Ovary (tissue), 7 donors: ENCODE measurements at regions not wholly inside any gene's neighbourhood (a gene's known extent, or its start where the extent isn't known, plus 50 kb on each side); places are given as distances from the start of the nearest gene placed in this dataset.

ENCODE experiments used
- DNase-seq, 5 donors: peaks; one replicate each; pipeline ENCODE4 v3.0.0-alpha.2; 2019 to 2020
- H3K27ac ChIP-seq, 2 donors: fragments of 200-600 bp; one replicate each; pipeline versions ENCODE4 v1.5.1 to v1.8.0; 2019 to 2022
- H3K27me3 ChIP-seq: fragments of 200-600 bp; one replicate; pipeline ENCODE4 v1.8.0; 2022
- H3K36me3 ChIP-seq: fragments of 200-600 bp; sonication (generic); one replicate; pipeline ENCODE4 v1.5.1; 2019
- H3K4me1 ChIP-seq: one replicate; pipeline ENCODE4 v1.8.1; 2013; ENCODE audit warnings: mild to moderate bottlenecking, moderate library complexity; ENCODE audit not compliant: insufficient read depth
- H3K4me3 ChIP-seq: fragments of 200-600 bp; sonication (generic); one replicate; pipeline ENCODE4 v1.5.1; 2017
- H3K9me3 ChIP-seq, 2 donors: fragments of 200-600 bp in 1 of 2; sonication (generic) in 1 of 2; one replicate each; pipeline versions ENCODE4 v1.5.1 to v1.8.1; 2013 to 2019; ENCODE audit warnings: mild to moderate bottlenecking in 1 of 2, moderate library complexity in 1 of 2
- EP300 ChIP-seq: sonication (generic); formaldehyde crosslinking; IDR thresholded peaks from one replicate; pipeline ENCODE4 v1.6.1; 2017; ENCODE audit warnings: antibody characterized with exemption
- POLR2A ChIP-seq: fragments of 450-650 bp; IDR thresholded peaks from one replicate; pipeline ENCODE4 v1.6.1; 2017; ENCODE audit warnings: antibody characterized with exemption, mild to moderate bottlenecking, moderate library complexity
- WGBS, 3 donors: extraction: QIAGEN DNeasy Blood & Tissue Kit in 1 of 3; methylation state at CpG; one replicate each; pipeline versions ENCODE4 v1.1.5 to v1.1.7; 2013 to 2017; 5-methylcytosine and 5-hydroxymethylcytosine counted together
- intact Hi-C, 4 donors: fragments of 100-400 bp; cut with DNase I; formaldehyde crosslinking; loops; one replicate each; pipeline versions ENCODE4 v1.11.0 to v1.15.1; 2022 to 2023
- TF ChIP-seq, protein P1 (sequence below), 3 donors: fragments of 450-650 bp in 2 of 3; fragments of 200-600 bp in 1 of 3; IDR thresholded peaks; one replicate each; pipeline versions ENCODE4 v1.5.1 to v1.8.0; 2016 to 2022; ENCODE audit warnings: antibody characterized with exemption in 3 of 3, mild to moderate bottlenecking in 1 of 3
- donor health status: DM: no; HTN: no; CAD: no; lungs with moderate emphysema.
- donor health status: DM: no; HTN: no; CAD: no.
- donor health status: Bipolar disorder and iron deficiency.
- donor health status: DM: no; HTN: no; CAD: no.
- donor health status: DM: yes; HTN: yes; CAD: no.

DNA sequence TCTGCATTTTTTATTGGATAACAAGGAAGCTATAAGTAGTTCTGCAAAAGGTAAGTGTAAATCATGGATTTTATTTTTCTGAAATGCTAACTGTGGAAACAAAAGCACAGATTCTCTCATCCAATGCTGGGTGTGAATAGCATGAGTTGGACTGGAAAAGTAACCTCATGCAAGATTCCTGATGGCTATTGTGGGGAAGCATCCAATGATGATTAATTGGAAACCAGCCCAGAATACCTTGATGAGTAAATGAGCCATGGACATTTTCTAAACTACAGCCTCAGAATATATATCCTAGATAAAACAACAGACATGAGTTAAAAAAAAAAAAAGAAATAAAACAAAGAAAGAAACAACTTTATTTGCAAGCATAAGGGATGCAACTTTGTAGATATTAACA lies 934.6 kb downstream of the CCSER2 start:
- H3K4me3 ChIP-seq = no peak overlapping the region
- no peaks in the 10 kb centered on the region for H3K27me3 ChIP-seq
- no peak overlapping the region for H3K27ac ChIP-seq
- intact Hi-C loops = no loop called here
- no peaks in the 10 kb centered on the region for H3K36me3 ChIP-seq
- no peak for TF ChIP-seq EP300
- TF ChIP-seq POLR2A = no peak
- TF ChIP-seq, protein P1, sequence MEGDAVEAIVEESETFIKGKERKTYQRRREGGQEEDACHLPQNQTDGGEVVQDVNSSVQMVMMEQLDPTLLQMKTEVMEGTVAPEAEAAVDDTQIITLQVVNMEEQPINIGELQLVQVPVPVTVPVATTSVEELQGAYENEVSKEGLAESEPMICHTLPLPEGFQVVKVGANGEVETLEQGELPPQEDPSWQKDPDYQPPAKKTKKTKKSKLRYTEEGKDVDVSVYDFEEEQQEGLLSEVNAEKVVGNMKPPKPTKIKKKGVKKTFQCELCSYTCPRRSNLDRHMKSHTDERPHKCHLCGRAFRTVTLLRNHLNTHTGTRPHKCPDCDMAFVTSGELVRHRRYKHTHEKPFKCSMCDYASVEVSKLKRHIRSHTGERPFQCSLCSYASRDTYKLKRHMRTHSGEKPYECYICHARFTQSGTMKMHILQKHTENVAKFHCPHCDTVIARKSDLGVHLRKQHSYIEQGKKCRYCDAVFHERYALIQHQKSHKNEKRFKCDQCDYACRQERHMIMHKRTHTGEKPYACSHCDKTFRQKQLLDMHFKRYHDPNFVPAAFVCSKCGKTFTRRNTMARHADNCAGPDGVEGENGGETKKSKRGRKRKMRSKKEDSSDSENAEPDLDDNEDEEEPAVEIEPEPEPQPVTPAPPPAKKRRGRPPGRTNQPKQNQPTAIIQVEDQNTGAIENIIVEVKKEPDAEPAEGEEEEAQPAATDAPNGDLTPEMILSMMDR (IDR thresholded peaks at IDR 0.05) = no peak
- H3K9me3 ChIP-seq = no peaks in the 10 kb centered on the region
- DNase-seq = no peak
- no peaks in the 10 kb centered on the region for H3K4me1 ChIP-seq

DNA sequence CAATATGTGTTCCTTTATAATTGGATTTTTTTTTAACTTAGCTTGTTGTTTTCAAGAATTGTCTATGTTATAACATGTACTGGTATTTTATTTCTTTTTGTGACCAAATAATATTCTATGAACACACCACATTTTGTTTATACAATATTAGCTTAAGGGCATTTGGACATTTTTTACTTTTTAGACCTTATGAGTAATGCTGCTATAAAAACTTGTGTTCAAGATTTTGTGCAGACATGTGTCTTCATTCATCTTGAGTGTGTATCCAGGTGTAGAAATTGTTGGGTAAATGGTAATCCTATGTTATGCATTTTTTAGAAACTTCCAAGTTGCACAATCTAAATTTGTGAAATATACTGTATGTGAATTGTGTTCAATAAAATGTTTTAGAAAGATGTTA lies 936.7 kb downstream of the CCSER2 start:
- no peak for DNase-seq
- Histone ChIP-seq H3K27ac (no peak overlapping the region), H3K9me3 (no peaks in the 10 kb centered on the region), H3K4me3 (no peak overlapping the region), H3K4me1 (no peaks in the 10 kb centered on the region), H3K27me3 (no peaks in the 10 kb centered on the region), H3K36me3 (no peaks in the 10 kb centered on the region)
- intact Hi-C loops = no loop called here
- TF ChIP-seq EP300 = no peak
- TF ChIP-seq POLR2A = no peak
- TF ChIP-seq, protein P1 (IDR thresholded peaks at IDR 0.05) = no peak

DNA sequence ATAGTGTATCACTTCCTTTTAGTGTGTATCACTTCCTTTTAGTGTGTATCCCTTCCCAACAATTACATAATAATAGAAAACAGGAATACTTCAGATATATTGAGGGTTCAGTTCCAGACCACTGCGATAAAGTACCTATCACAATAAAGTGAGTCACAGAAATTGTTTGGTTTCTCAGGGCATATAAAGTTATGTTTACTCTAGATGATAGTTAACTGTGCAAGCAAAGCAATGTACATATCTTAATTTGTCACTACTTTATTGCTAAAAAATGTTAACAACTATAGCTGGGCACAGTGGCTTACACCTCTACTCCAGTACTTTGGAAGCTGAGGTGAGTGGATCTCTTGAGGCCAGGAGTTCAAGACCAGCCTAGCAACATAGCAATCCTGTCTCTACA lies 938.4 kb downstream of the CCSER2 start:
- Histone ChIP-seq H3K27ac (no peak overlapping the region), H3K4me1 (no peaks in the 10 kb centered on the region), H3K36me3 (no peaks in the 10 kb centered on the region), H3K4me3 (no peak overlapping the region), H3K9me3 (no peaks in the 10 kb centered on the region), H3K27me3 (no peaks in the 10 kb centered on the region)
- intact Hi-C loops = no loop called here
- DNase-seq = no peak
- TF ChIP-seq EP300 = no peak
- TF ChIP-seq POLR2A = no peak
- TF ChIP-seq, protein P1 (IDR thresholded peaks at IDR 0.05) = no peak
- WGBS, 3 donors = 70 to 86% (median 74%) methylated on average over 1 of the region's 1 CpG

DNA sequence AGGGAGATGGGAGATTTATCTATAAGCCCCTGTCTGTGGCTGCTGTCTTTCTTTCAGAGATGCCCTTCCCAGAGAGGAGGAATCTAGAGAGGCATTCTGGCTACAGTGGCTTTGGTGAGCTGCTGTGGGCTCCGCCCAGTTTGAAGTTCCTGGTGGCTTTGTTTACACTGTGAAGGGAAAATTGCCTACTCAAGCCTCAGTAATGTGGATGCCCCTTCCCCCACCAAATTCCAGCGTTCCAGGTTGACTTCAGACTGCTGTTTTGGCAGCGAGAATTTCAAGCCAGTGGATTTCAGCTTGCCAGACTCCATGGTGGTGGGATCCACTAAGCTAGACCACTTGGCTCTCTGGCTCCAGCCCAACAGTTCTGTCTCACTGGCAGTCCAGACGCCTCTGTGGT lies 951.6 kb downstream of the CCSER2 start:
- Histone ChIP-seq H3K4me3 (no peak overlapping the region), H3K27ac (no peak overlapping the region), H3K9me3 (no peaks in the 10 kb centered on the region), H3K36me3 (no peaks in the 10 kb centered on the region), H3K4me1 (no peaks in the 10 kb centered on the region), H3K27me3 (no peaks in the 10 kb centered on the region)
- TF ChIP-seq POLR2A (no peak), EP300 (no peak)
- TF ChIP-seq, protein P1 (IDR thresholded peaks at IDR 0.05) = no peak
- intact Hi-C loops = no loop called here
- no peak for DNase-seq
- 45 to 48% (median 46%) methylated on average over 4 of the region's 4 CpGs for WGBS, 3 donors
